IMR-90 (cell line): ENCODE measurements at regions not wholly inside any gene's neighbourhood (a gene's known extent, or its start where the extent isn't known, plus 50 kb on each side); places are given as distances from the start of the nearest gene placed in this dataset.

Source experiments
- ATAC-seq: fragments of 200-7000 bp; cut with Tn5 transposase; 2 replicates; pipeline ENCODE4 v1.9.1; 2020; ENCODE audit warnings: low read depth, mild to moderate bottlenecking, moderate library complexity
- BruUV-seq: library from RNA; stranded (reverse); fragments of 400-500 nt; replicated peaks from 2 replicates; lab custom pipeline; 2021; lab: Mats Ljungman, UMichigan
- CTCF ChIA-PET: fragments of 300-600 bp; formaldehyde crosslinking; extraction: SDS; loops from one replicate; lab custom pipeline; 2021; ENCODE audit warnings: antibody characterized with exemption; lab: Yijun Ruan, JAX
- POLR2A ChIA-PET: fragments of 300-600 bp; sonication (Branson Sonifier 250); formaldehyde crosslinking; loops from one replicate; lab custom pipeline; 2022; ENCODE audit warnings: antibody characterized with exemption; ENCODE audit not compliant: unreplicated experiment; lab: Charles Lee
- DNase-seq: peaks from one replicate; pipeline ENCODE4 v3.0.0; 2013
- H2AFZ ChIP-seq: replicated peaks from 2 replicates; pipeline ENCODE3; 2013; ENCODE audit warnings: low read length, mild to moderate bottlenecking; ENCODE audit not compliant: poor library complexity
- H2AK5ac ChIP-seq: 2 replicates; pipeline ENCODE4 v1.6.1; 2013; ENCODE audit warnings: low read depth, low read length, inconsistent platforms
- H2AK9ac ChIP-seq: replicated peaks from 2 replicates; pipeline ENCODE3; 2013; ENCODE audit warnings: mild to moderate bottlenecking, low read depth, low read length, moderate library complexity; ENCODE audit not compliant: poor library complexity
- H2BK120ac ChIP-seq: 2 replicates; pipeline ENCODE4 v1.6.1; 2013; ENCODE audit warnings: low read depth, low read length, inconsistent platforms
- H2BK15ac ChIP-seq: 3 replicates; pipeline ENCODE4 v1.6.1; 2013; ENCODE audit warnings: low read depth, low read length, inconsistent platforms
- H2BK20ac ChIP-seq: 2 replicates; pipeline ENCODE4 v1.6.1; 2013; ENCODE audit warnings: low read depth, mild to moderate bottlenecking, inconsistent platforms, low read length, moderate library complexity
- H2BK5ac ChIP-seq: 2 replicates; pipeline ENCODE4 v1.6.1; 2013; ENCODE audit warnings: mild to moderate bottlenecking, low read depth, low read length, inconsistent platforms; ENCODE audit not compliant: poor library complexity, severe bottlenecking
- H3K14ac ChIP-seq: replicated peaks from 2 replicates; pipeline ENCODE4 v1.6.1; 2013; ENCODE audit warnings: low read depth, low read length, inconsistent platforms
- H3K18ac ChIP-seq: 2 replicates; pipeline ENCODE4 v1.6.1; 2013; ENCODE audit warnings: low read depth, low read length, control low read depth
- H3K23ac ChIP-seq: 2 replicates; pipeline ENCODE4 v1.6.1; 2013; ENCODE audit warnings: low read depth, low read length, inconsistent platforms
- H3K27ac ChIP-seq: 2 replicates; pipeline ENCODE4 v1.5.1; 2013; ENCODE audit warnings: mild to moderate bottlenecking, control low read depth, low read length; ENCODE audit not compliant: insufficient read depth
- H3K27me3 ChIP-seq: 2 replicates; pipeline ENCODE4 v1.6.1; 2013; ENCODE audit warnings: low read length; ENCODE audit not compliant: control insufficient read depth, insufficient read depth
- H3K36me3 ChIP-seq: 2 replicates; pipeline ENCODE4 v1.6.1; 2013; ENCODE audit warnings: low read length, mixed read lengths; ENCODE audit not compliant: control insufficient read depth, insufficient read depth
- H3K4ac ChIP-seq: 2 replicates; pipeline ENCODE4 v1.6.1; 2013; ENCODE audit warnings: low read depth, low read length, inconsistent platforms
- H3K4me1 ChIP-seq: 2 replicates; pipeline ENCODE4 v1.6.1; 2013; ENCODE audit warnings: low read length, mixed read lengths; ENCODE audit not compliant: control insufficient read depth, insufficient read depth
- H3K4me2 ChIP-seq: 2 replicates; pipeline ENCODE4 v1.6.1; 2013; ENCODE audit warnings: low read depth, mild to moderate bottlenecking, control low read depth, low read length, moderate library complexity
- H3K4me3 ChIP-seq: 2 replicates; pipeline ENCODE4 v1.5.1; 2013; ENCODE audit warnings: low read depth, mild to moderate bottlenecking, control low read depth, low read length, moderate library complexity; ENCODE audit not compliant: insufficient read depth
- H3K56ac ChIP-seq: 2 replicates; pipeline ENCODE4 v1.6.1; 2013; ENCODE audit warnings: low read length, inconsistent platforms; ENCODE audit not compliant: insufficient read depth; ENCODE audit errors: extremely low read depth
- H3K79me1 ChIP-seq, 2 experiments: 2 replicates each; pipeline ENCODE4 v1.6.1; 2013; ENCODE audit warnings: low read length in 2 of 2, inconsistent platforms in 1 of 2, low read depth in 1 of 2
- H3K9ac ChIP-seq: 2 replicates; pipeline ENCODE4 v1.6.1; 2013; ENCODE audit warnings: low read depth, low read length, control low read depth
- H3K9me1 ChIP-seq: 2 replicates; pipeline ENCODE4 v1.6.1; 2013; ENCODE audit warnings: low read length, inconsistent platforms; ENCODE audit not compliant: insufficient read depth
- H3K9me3 ChIP-seq: 2 replicates; pipeline ENCODE4 v1.6.1; 2013; ENCODE audit warnings: low read length; ENCODE audit not compliant: control insufficient read depth, insufficient read depth
- H4K20me1 ChIP-seq: 2 replicates; pipeline ENCODE4 v1.6.1; 2013; ENCODE audit warnings: low read length, inconsistent platforms; ENCODE audit not compliant: insufficient read depth
- H4K5ac ChIP-seq: 2 replicates; pipeline ENCODE4 v1.6.1; 2013; ENCODE audit warnings: mild to moderate bottlenecking, low read depth, low read length, control low read depth
- H4K8ac ChIP-seq, 2 experiments: 2 replicates each; pipeline ENCODE4 v1.6.1; 2013; ENCODE audit warnings: low read depth in 2 of 2, low read length in 2 of 2, control low read depth in 1 of 2, inconsistent platforms in 1 of 2
- H4K91ac ChIP-seq: 2 replicates; pipeline ENCODE4 v1.6.1; 2013; ENCODE audit warnings: low read depth, low read length, inconsistent platforms; ENCODE audit not compliant: insufficient read depth
- CHD1 ChIP-seq: IDR thresholded peaks from 2 replicates; pipeline ENCODE4 v1.6.1; 2012; ENCODE audit warnings: low read depth, low read length, improper control_type of control experiment
- CTCF ChIP-seq: conservative IDR thresholded peaks from 2 replicates; pipeline ENCODE4 v1.5.1; 2012; ENCODE audit warnings: mild to moderate bottlenecking, low read depth, low read length, improper control_type of control experiment
- MAFK ChIP-seq: IDR thresholded peaks from 2 replicates; pipeline ENCODE4 v1.6.1; 2012; ENCODE audit warnings: low read depth, low read length, improper control_type of control experiment
- MXI1 ChIP-seq: IDR thresholded peaks from 2 replicates; pipeline ENCODE4 v1.6.1; 2012; ENCODE audit warnings: low read depth, mild to moderate bottlenecking, low read length, moderate library complexity, borderline replicate concordance
- POLR2A ChIP-seq: IDR thresholded peaks from 2 replicates; pipeline ENCODE4 v1.6.1; 2012; ENCODE audit warnings: mild to moderate bottlenecking, low read depth, low read length
- RAD21 ChIP-seq: IDR thresholded peaks from 2 replicates; pipeline ENCODE4 v1.6.1; 2012; ENCODE audit warnings: low read length, improper control_type of control experiment
- RCOR1 ChIP-seq: IDR thresholded peaks from 2 replicates; pipeline ENCODE4 v1.6.1; 2012; ENCODE audit warnings: mild to moderate bottlenecking, low read length, improper control_type of control experiment; ENCODE audit not compliant: insufficient replicate concordance
- RFX5 ChIP-seq: IDR thresholded peaks from 2 replicates; pipeline ENCODE4 v1.8.0; 2012; ENCODE audit warnings: low read depth, mild to moderate bottlenecking, low read length, moderate library complexity
- SMC3 ChIP-seq: fragments of 150-350 bp; IDR thresholded peaks from 2 replicates; pipeline ENCODE4 v1.6.1; 2016; ENCODE audit warnings: low read depth, mild to moderate bottlenecking, antibody characterized with exemption, low read length, moderate library complexity
- WGBS, 2 experiments: methylation state at CpG; one replicate each; pipeline versions ENCODE4 v1.1.5 to v1.1.7; 2013; ENCODE audit warnings: missing lambda C conversion rate in 2 of 2; ENCODE audit not compliant: insufficient read length in 1 of 2; ENCODE audit errors: extremely low coverage in 2 of 2; 5-methylcytosine and 5-hydroxymethylcytosine counted together
- dilution Hi-C: fragments of 300-500 bp; cut with HindIII; formaldehyde crosslinking; loops from one replicate; pipeline ENCODE4 v1.14.3; 2018; ENCODE audit warnings: low sequenced_read_pairs; ENCODE audit not compliant: unreplicated experiment
- in situ Hi-C: fragments of 300-500 bp; cut with MboI; formaldehyde crosslinking; loops from 3 replicates; pipeline ENCODE4 v1.14.3; 2019; ENCODE audit warnings: low sequenced_read_pairs, inconsistent platforms, mixed read lengths
- intact Hi-C: fragments of 100-400 bp; cut with micrococcal nuclease; formaldehyde crosslinking; loops from 2 replicates; pipeline ENCODE4 v1.10.0; 2022

GRCh38 chr5:158121678-158122077 lies 262.7 kb upstream of the CLINT1 start:
- intact Hi-C loops (no loop called here), dilution Hi-C loops (no loop called here), in situ Hi-C loops (no loop called here)
- no peak overlapping the region for H3K9ac ChIP-seq
- H3K9me1 ChIP-seq = no peaks in the 10 kb centered on the region
- no peak overlapping the region for H3K4me3 ChIP-seq
- H3K18ac ChIP-seq = no peak overlapping the region
- TF ChIP-seq RFX5 (no peak), RCOR1 (no peak), CHD1 (no peak), MXI1 (no peak), POLR2A (no peak), SMC3 (no peak), RAD21 (no peak), CTCF (no peak), MAFK (no peak)
- no peaks in the 10 kb centered on the region for H3K27me3 ChIP-seq
- H4K8ac ChIP-seq = no peak overlapping the region
- ATAC-seq = no peak
- no peaks in the 10 kb centered on the region for H3K9me3 ChIP-seq
- no peaks in the 10 kb centered on the region for H3K4me1 ChIP-seq
- no peak overlapping the region for H3K14ac ChIP-seq
- H2AFZ ChIP-seq = no peak overlapping the region
- H2AK9ac ChIP-seq = no peak overlapping the region
- no peak overlapping the region for H3K56ac ChIP-seq
- POLR2A ChIA-PET = no interaction called here
- H3K27ac ChIP-seq = no peak overlapping the region
- no peak for DNase-seq
- H2BK5ac ChIP-seq = no peak overlapping the region
- no peak overlapping the region for H3K23ac ChIP-seq
- CTCF ChIA-PET = no interaction called here
- no peaks in the 10 kb centered on the region for H4K20me1 ChIP-seq
- H3K36me3 ChIP-seq = no peaks in the 10 kb centered on the region
- no peak overlapping the region for H2BK15ac ChIP-seq
- H3K4me2 ChIP-seq = no peak overlapping the region
- no peak overlapping the region for H2BK20ac ChIP-seq
- H3K79me1 ChIP-seq = no peaks in the 10 kb centered on the region
- H2AK5ac ChIP-seq = no peak overlapping the region
- BruUV-seq = no TSS peak
- no CpG with 5 or more reads among the region's 1 CpG for WGBS, 2 experiments
- H3K4ac ChIP-seq = no peak overlapping the region
- no peak overlapping the region for H4K91ac ChIP-seq
- H4K5ac ChIP-seq = no peak overlapping the region
- no peak overlapping the region for H2BK120ac ChIP-seq
